GM10266 (cell line): ENCODE measurements at regions not wholly inside any gene's neighbourhood (a gene's known extent, or its start where the extent isn't known, plus 50 kb on each side); places are given as distances from the start of the nearest gene placed in this dataset.
"Not testable (repeated sequence)": the region's sequence is repeated elsewhere in the genome, so short reads cannot be mapped to it uniquely, and the experiment has no call there.

Experiments
- DNase-seq: peaks from one replicate; pipeline ENCODE4 v3.0.0; 2012; ENCODE audit errors: extremely low spot score
- TF ChIP-seq, protein P1 (sequence below): IDR thresholded peaks from 2 replicates; pipeline ENCODE4 v1.5.1; 2012; ENCODE audit warnings: mild to moderate bottlenecking, low read depth; ENCODE audit not compliant: control insufficient read depth, insufficient read depth; ENCODE audit errors: missing control alignments

DNA sequence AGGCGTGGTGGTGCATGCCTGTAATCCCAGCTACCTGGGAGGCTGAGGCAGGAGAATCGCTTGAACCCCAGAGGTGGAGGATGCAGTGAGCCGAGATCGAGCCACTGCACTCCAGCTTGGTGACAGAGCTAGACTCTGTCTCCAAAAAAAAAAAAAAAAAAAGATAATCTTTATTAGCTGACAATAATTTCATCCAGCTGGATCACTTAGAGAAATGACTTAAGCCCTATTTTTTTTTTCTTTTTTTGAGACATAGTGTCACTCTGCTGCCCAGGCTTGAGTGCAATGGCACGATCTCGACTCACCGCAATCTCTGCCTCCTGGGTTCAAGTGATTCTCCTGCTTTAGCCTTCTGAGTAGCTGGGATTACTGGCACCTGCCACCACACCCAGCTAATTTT lies 51.6 kb upstream of the MAP4K4 start:
- not testable (repeated sequence) for DNase-seq

- TF ChIP-seq, protein P1, sequence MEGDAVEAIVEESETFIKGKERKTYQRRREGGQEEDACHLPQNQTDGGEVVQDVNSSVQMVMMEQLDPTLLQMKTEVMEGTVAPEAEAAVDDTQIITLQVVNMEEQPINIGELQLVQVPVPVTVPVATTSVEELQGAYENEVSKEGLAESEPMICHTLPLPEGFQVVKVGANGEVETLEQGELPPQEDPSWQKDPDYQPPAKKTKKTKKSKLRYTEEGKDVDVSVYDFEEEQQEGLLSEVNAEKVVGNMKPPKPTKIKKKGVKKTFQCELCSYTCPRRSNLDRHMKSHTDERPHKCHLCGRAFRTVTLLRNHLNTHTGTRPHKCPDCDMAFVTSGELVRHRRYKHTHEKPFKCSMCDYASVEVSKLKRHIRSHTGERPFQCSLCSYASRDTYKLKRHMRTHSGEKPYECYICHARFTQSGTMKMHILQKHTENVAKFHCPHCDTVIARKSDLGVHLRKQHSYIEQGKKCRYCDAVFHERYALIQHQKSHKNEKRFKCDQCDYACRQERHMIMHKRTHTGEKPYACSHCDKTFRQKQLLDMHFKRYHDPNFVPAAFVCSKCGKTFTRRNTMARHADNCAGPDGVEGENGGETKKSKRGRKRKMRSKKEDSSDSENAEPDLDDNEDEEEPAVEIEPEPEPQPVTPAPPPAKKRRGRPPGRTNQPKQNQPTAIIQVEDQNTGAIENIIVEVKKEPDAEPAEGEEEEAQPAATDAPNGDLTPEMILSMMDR: no peak
These were observed 52.6 kb upstream of the MAP4K4 start for GRCh38 chr2:101644842-101645383.

GRCh38 chr2:101643004-101643524 lies 54.4 kb upstream of the MAP4K4 start:
- DNase-seq: no peak
- TF ChIP-seq, protein P1: no peak

More at GRCh38 chr2:101644842-101645383, 52.6 kb upstream of the MAP4K4 start:
- DNase-seq: no peak

DNA sequence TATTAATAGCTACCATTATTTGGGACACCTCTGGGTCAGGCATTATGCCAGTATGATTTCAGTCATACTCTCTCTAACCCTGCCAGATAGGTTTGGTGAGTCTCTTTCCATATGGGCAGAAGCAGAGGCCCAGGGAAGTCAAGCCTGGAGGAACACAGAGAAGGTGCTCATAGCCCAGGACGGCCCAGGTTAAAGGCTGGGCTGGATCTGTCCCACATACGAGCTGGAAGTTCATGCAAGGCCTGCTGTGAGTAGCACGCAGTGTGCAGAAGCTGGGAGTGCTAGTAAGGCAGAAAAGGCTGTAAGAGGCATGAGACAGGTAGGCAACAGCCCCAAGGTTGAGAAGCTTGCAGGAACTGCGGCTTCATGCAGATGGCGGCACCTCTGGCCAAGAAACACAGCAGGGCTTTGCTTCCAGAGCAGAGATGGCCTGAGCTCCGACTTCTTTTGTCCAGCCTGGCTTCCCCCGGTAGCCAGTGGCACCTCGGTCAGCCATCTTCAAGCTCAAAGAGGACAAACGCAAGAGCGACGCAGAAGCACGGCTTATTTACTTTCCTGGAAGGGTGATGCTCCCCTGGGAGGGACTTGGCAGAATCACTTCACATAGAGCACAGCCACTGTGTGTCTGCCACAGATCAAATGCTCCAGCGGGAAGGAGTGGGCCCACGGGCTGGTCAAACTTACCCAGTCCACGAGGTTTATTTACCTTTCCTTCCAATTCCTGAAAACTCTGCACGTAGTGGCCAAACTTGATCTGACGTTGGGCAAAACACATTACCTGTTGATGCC lies 58.5 kb upstream of the MAP4K4 start:
- TF ChIP-seq, protein P1: no peak
- no peak for DNase-seq

DNA sequence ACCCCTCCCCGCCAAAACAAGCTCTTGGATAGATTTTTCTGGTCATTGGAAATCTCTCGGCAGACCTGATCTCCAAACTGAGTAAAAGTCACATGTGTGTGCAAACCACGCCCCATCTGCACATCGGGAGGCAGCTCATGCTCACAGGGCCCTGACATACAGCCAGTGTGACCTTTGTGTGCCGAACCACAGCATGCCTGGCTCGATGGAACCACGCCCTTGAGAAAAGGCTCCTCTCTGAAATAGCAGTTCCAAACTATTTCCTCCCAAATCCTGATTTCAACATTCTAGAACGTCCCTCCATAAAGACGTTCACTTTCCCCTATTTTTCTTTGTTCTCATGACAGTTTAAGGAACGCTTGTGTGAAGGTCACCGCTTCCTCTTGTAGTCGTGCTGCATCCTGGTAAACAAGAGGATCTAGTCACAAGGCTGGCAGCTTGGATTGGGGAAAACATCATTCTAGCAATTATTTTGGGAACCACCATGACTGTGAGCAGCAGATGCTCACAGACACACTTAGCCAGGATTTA lies 59.3 kb upstream of the MAP4K4 start:
- no peak for DNase-seq
- TF ChIP-seq, protein P1: no peak

- no peak for DNase-seq
- TF ChIP-seq, protein P1: no peak
These were observed 67.1 kb upstream of the MAP4K4 start for GRCh38 chr2:101630224-101630949.

GRCh38 chr2:101628030-101628392 lies 69.5 kb upstream of the MAP4K4 start:
- TF ChIP-seq, protein P1: no peak
- no peak for DNase-seq
